ENCODE measurements at regions not wholly inside any gene's neighbourhood (a gene's known extent, or its start where the extent isn't known, plus 50 kb on each side); places are given as distances from the start of the nearest gene placed in this dataset.

GRCh38 chr14:43184540-43184939 is 1322.5 kb downstream of the FSCB start:
- ChIA-PET CTCF (no interaction called here), POLR2A (no interaction called here)
- Mint-ChIP-seq H3K27me3 (no peaks in the 10 kb centered on the region), H3K27ac (no peak overlapping the region), H3K4me3 (no peak overlapping the region), H3K36me3 (no peaks in the 10 kb centered on the region), H3K9me3 (peaks cover 16% of the 10 kb centered on the region), H3K4me1 (ENCODE audit: low read depth) (no peaks in the 10 kb centered on the region)
- intact Hi-C loops (cut with micrococcal nuclease): no loop called here
- no peak for DNase-seq

GRCh38 chr14:43183916-43184315 is 1323.2 kb downstream of the FSCB start:
- H3K36me3 Mint-ChIP-seq: no peaks in the 10 kb centered on the region
- H3K27me3 Mint-ChIP-seq: no peaks in the 10 kb centered on the region
- no peak overlapping the region for H3K4me3 Mint-ChIP-seq
- H3K9me3 Mint-ChIP-seq: peaks cover 10% of the 10 kb centered on the region
- DNase-seq: no peak
- no peak overlapping the region for H3K27ac Mint-ChIP-seq
- no peaks in the 10 kb centered on the region for H3K4me1 Mint-ChIP-seq (ENCODE audit: low read depth)
- ChIA-PET CTCF (no interaction called here), POLR2A (no interaction called here)
- intact Hi-C loops (cut with micrococcal nuclease): no loop called here

- CTCF ChIA-PET: no interaction called here
- intact Hi-C loops (cut with micrococcal nuclease): no loop called here
- POLR2A ChIA-PET: no interaction called here
- no peak overlapping the region for H3K27ac Mint-ChIP-seq
- H3K9me3 Mint-ChIP-seq: no peaks in the 10 kb centered on the region
- no peaks in the 10 kb centered on the region for H3K27me3 Mint-ChIP-seq
- H3K36me3 Mint-ChIP-seq: no peaks in the 10 kb centered on the region
- no peak for DNase-seq
- H3K4me1 Mint-ChIP-seq (ENCODE audit: low read depth): no peaks in the 10 kb centered on the region
- no peak overlapping the region for H3K4me3 Mint-ChIP-seq
Observed at GRCh38 chr14:43175896-43176295, 1331.2 kb downstream of the FSCB start.

- CTCF ChIA-PET: no interaction called here
- Mint-ChIP-seq H3K27ac (no peak overlapping the region), H3K36me3 (no peaks in the 10 kb centered on the region), H3K9me3 (no peaks in the 10 kb centered on the region), H3K4me3 (no peak overlapping the region), H3K27me3 (no peaks in the 10 kb centered on the region), H3K4me1 (ENCODE audit: low read depth) (no peaks in the 10 kb centered on the region)
- POLR2A ChIA-PET: no interaction called here
- no peak for DNase-seq
- intact Hi-C loops (cut with micrococcal nuclease): no loop called here
Observed at GRCh38 chr14:43172899-43173548, 1334.1 kb downstream of the FSCB start.

GRCh38 chr14:43169722-43170121 is 1337.4 kb downstream of the FSCB start:
- ChIA-PET CTCF (no interaction called here), POLR2A (no interaction called here)
- H3K27me3 Mint-ChIP-seq: no peaks in the 10 kb centered on the region
- intact Hi-C loops (cut with micrococcal nuclease): no loop called here
- H3K9me3 Mint-ChIP-seq: peaks cover 5% of the 10 kb centered on the region
- no peak for DNase-seq
- no peaks in the 10 kb centered on the region for H3K4me1 Mint-ChIP-seq (ENCODE audit: low read depth)
- no peak overlapping the region for H3K4me3 Mint-ChIP-seq
- no peaks in the 10 kb centered on the region for H3K36me3 Mint-ChIP-seq
- H3K27ac Mint-ChIP-seq: no peak overlapping the region

GRCh38 chr14:43168371-43168925 is 1338.6 kb downstream of the FSCB start:
- intact Hi-C loops (cut with micrococcal nuclease): no loop called here
- DNase-seq: no peak
- no peaks in the 10 kb centered on the region for H3K27me3 Mint-ChIP-seq
- no peaks in the 10 kb centered on the region for H3K4me1 Mint-ChIP-seq (ENCODE audit: low read depth)
- H3K4me3 Mint-ChIP-seq: no peak overlapping the region
- ChIA-PET CTCF (no interaction called here), POLR2A (no interaction called here)
- H3K27ac Mint-ChIP-seq: no peak overlapping the region
- H3K9me3 Mint-ChIP-seq: peaks cover 5% of the 10 kb centered on the region
- H3K36me3 Mint-ChIP-seq: no peaks in the 10 kb centered on the region

GRCh38 chr14:43166163-43166562 is 1340.9 kb downstream of the FSCB start:
- H3K4me1 Mint-ChIP-seq (ENCODE audit: low read depth): no peaks in the 10 kb centered on the region
- H3K9me3 Mint-ChIP-seq: peaks cover 5% of the 10 kb centered on the region
- no peak overlapping the region for H3K27ac Mint-ChIP-seq
- H3K36me3 Mint-ChIP-seq: no peaks in the 10 kb centered on the region
- CTCF ChIA-PET: no interaction called here
- DNase-seq: no peak
- no peaks in the 10 kb centered on the region for H3K27me3 Mint-ChIP-seq
- no peak overlapping the region for H3K4me3 Mint-ChIP-seq
- POLR2A ChIA-PET: no interaction called here
- intact Hi-C loops (cut with micrococcal nuclease): no loop called here

GRCh38 chr14:43165651-43166050 is 1341.4 kb downstream of the FSCB start:
- H3K27ac Mint-ChIP-seq: no peak overlapping the region
- H3K27me3 Mint-ChIP-seq: no peaks in the 10 kb centered on the region
- CTCF ChIA-PET: no interaction called here
- H3K4me1 Mint-ChIP-seq (ENCODE audit: low read depth): no peaks in the 10 kb centered on the region
- H3K36me3 Mint-ChIP-seq: no peaks in the 10 kb centered on the region
- POLR2A ChIA-PET: no interaction called here
- peaks cover 5% of the 10 kb centered on the region for H3K9me3 Mint-ChIP-seq
- intact Hi-C loops (cut with micrococcal nuclease): no loop called here
- no peak overlapping the region for H3K4me3 Mint-ChIP-seq
- DNase-seq: no peak

- DNase-seq: no peak
- ChIA-PET CTCF (no interaction called here), POLR2A (no interaction called here)
- Mint-ChIP-seq H3K27me3 (no peaks in the 10 kb centered on the region), H3K36me3 (no peaks in the 10 kb centered on the region), H3K9me3 (peaks cover 5% of the 10 kb centered on the region), H3K4me1 (ENCODE audit: low read depth) (no peaks in the 10 kb centered on the region), H3K27ac (no peak overlapping the region), H3K4me3 (no peak overlapping the region)
- intact Hi-C loops (cut with micrococcal nuclease): no loop called here
Observed at GRCh38 chr14:43161477-43161876, 1345.6 kb downstream of the FSCB start.

- ChIA-PET POLR2A (no interaction called here), CTCF (no interaction called here)
- no peak overlapping the region for H3K27ac Mint-ChIP-seq
- no peaks in the 10 kb centered on the region for H3K36me3 Mint-ChIP-seq
- H3K4me3 Mint-ChIP-seq: no peak overlapping the region
- no peaks in the 10 kb centered on the region for H3K4me1 Mint-ChIP-seq (ENCODE audit: low read depth)
- DNase-seq: no peak
- H3K27me3 Mint-ChIP-seq: no peaks in the 10 kb centered on the region
- intact Hi-C loops (cut with micrococcal nuclease): no loop called here
- H3K9me3 Mint-ChIP-seq: no peaks in the 10 kb centered on the region
Observed at GRCh38 chr14:43157661-43158060, 1349.4 kb downstream of the FSCB start.

GRCh38 chr14:43155924-43156323 is 1351.2 kb downstream of the FSCB start:
- no peaks in the 10 kb centered on the region for H3K4me1 Mint-ChIP-seq (ENCODE audit: low read depth)
- no peak overlapping the region for H3K4me3 Mint-ChIP-seq
- no peaks in the 10 kb centered on the region for H3K36me3 Mint-ChIP-seq
- H3K27me3 Mint-ChIP-seq: no peaks in the 10 kb centered on the region
- no peak overlapping the region for H3K27ac Mint-ChIP-seq
- intact Hi-C loops (cut with micrococcal nuclease): no loop called here
- POLR2A ChIA-PET: no interaction called here
- CTCF ChIA-PET: no interaction called here
- DNase-seq: no peak
- no peaks in the 10 kb centered on the region for H3K9me3 Mint-ChIP-seq

- H3K4me1 Mint-ChIP-seq (ENCODE audit: low read depth): no peaks in the 10 kb centered on the region
- no peak overlapping the region for H3K27ac Mint-ChIP-seq
- DNase-seq: no peak
- H3K27me3 Mint-ChIP-seq: no peaks in the 10 kb centered on the region
- H3K36me3 Mint-ChIP-seq: no peaks in the 10 kb centered on the region
- no peaks in the 10 kb centered on the region for H3K9me3 Mint-ChIP-seq
- no peak overlapping the region for H3K4me3 Mint-ChIP-seq
- intact Hi-C loops (cut with micrococcal nuclease): no loop called here
- CTCF ChIA-PET: no interaction called here
- POLR2A ChIA-PET: no interaction called here
Observed at GRCh38 chr14:43155258-43155657, 1351.8 kb downstream of the FSCB start.

- no peaks in the 10 kb centered on the region for H3K27me3 Mint-ChIP-seq
- DNase-seq: no peak
- no peak overlapping the region for H3K27ac Mint-ChIP-seq
- no peaks in the 10 kb centered on the region for H3K9me3 Mint-ChIP-seq
- ChIA-PET CTCF (no interaction called here), POLR2A (no interaction called here)
- H3K36me3 Mint-ChIP-seq: no peaks in the 10 kb centered on the region
- H3K4me3 Mint-ChIP-seq: no peak overlapping the region
- intact Hi-C loops (cut with micrococcal nuclease): no loop called here
- no peaks in the 10 kb centered on the region for H3K4me1 Mint-ChIP-seq (ENCODE audit: low read depth)
Observed at GRCh38 chr14:43147485-43147884, 1359.6 kb downstream of the FSCB start.

All from activated CD4-positive, alpha-beta memory T cell treated with anti-CD3 and anti-CD28 coated beads for 36 hours (primary cell).